Stimulated activated CD8-positive, alpha-beta memory T cell treated with anti-CD3 and anti-CD28 coated beads, Interleukin-15, amount 100 ng/mL, for 24 hours (primary cell): ENCODE measurements at regions not wholly inside any gene's neighbourhood (a gene's known extent, or its start where the extent isn't known, plus 50 kb on each side); places are given as distances from the start of the nearest gene placed in this dataset.
A peak's percentile ranks its signal among the peaks of the same experiment; 100 is the strongest.

Experiments
- DNase-seq: peaks from one replicate; pipeline ENCODE4 v3.0.0-alpha.2; 2020; ENCODE audit warnings: low read depth

DNA sequence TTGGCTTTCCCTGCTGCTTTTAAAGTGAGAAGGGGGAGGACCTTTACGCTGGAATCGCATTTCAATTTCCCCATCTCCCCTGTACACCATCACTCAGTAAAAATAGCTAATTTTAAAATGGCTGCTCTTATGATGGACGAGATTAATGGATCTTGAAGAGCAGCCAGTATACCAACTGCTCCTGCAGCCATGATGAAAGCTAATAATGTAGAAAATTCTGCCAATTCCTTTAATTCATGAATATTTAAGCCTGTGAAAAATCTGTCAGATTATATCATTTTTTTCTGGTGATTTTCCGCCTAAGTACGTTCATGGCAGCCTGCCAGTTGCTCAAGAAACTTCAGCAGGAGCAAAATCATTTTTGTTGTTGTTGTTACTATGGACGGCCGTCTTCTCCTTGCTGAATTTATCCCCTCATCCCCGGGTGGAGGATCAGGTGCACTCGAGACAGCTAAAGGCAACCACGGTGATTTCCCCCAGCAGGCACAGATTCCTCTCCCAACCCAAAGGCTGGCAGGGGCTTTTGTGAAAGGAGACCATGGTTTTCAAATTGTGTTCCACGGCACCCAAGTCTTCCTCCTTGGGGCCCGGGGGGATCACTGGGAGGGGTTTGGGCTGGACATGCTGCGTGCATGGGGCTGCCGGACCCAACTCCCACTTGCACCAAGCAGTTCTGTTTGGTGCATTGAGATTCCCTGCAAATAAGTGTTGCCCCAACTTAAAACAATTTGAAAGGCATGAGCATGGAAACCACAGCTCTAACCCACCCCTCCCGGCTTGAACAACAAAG, 289.6 kb downstream of the UACA start:
- DNase-seq: no peak

DNA sequence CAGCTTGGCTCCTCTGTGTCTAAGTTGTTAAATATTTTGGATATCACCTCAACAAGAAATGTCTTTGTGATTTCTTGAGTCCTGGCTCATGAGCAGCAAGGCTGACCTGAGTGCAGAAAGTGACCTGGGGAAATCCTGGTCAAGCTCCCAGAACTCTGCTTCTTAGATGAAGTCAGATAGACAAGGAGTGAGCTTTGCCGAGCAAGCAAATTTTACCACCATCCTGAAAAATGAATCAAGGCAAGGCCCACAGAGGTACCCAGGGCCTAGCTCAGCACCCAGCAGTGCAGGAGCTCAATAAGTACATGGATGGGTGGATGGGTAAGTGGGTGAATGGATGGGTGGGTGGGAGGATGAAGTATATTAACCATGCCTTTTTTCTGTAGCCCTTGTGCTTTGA, 291.8 kb downstream of the UACA start:
- DNase-seq: no peak

DNA sequence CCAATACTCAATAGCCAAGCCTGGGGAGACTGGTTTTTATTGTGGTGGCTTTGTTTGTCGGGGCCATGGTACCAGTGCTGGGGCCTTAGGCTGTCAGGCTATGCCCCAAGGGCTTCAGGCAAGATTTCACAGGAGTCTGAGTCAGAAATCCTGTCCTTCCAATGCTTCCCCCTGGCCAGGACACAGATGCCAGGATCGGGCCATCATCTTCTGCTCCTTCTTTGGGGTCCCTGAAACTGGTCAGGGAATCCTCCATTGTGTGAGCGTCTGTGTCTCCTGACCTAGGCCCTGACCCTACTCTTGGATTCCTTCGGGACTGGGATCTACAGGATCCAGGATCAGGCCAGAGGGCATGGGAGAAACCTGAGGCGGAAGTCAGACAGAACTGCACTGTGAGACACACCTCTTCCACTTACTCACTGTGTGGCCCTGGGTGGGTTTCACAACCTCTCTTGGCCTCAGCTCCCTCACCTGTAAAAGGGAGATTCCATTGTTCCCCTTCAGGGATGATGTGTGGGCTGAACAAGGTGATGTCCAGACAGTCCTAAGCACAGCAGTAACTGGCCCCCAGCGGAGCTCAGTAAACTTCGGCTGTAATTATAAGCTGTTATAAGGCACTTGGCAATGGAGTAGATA, 292.7 kb downstream of the UACA start:
- no peak for DNase-seq

DNA sequence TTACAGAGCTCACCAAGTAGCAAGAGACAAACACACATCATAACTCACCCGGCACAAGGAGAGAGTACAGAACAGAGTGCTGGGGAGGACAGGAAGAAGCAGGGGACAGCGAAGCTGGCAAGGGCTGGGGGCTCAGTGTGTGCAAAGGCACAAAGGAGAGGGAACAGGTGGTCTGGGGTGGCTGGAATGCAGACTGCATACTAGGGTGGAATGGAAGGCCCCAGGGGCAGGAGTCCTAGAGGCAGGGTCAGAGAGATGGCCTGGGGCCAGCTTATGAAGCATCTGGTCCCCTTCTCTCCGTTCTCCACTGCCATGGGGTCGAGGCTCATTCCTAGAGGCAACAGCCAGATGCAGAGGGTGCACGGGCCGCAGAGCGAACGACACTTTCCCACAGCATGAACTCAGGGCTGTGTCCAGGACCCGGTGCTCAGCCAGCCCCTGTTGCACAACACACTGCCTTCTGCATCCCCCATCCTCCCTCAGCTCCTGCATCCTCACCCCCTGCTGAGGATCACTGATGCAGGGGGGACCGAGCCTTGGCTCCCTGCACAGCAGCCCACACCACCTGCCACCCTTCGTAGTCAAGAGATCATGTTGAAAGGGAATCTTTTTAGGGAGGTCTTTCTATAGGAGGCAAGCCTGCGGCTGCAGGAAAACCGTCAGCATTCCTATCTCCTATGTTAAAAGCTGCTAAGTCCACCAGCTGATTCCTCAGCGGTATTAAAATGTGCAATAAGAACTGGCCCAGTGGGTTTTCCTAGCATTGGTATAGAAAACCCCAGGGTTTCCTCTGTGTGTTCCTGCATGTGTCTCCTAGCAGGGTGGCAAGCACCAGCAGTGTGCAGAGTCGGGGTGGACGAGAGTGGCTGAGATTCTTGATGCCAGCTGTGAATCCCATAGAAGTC, 293.5 kb downstream of the UACA start:
- DNase-seq: no peak

DNA sequence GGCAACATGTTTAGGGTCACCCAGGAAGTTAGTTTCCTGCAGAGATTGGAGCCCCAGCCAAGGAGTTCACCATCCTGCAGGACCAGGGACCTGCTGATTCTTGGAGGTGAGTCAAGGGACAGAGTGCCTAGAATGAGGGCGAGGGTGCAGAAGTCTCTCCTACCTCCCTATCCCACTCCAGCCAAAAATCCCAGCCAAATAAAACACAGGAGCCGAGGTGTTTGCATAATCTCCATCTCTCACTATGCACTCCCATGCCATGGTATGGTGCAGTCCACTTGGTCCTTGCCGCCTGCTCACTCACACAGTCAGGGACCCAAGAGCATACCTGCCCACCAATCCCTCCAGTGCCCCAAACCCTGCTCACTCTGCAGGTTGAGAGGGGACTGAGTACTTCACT, 294.2 kb downstream of the UACA start:
- DNase-seq: no peak

DNA sequence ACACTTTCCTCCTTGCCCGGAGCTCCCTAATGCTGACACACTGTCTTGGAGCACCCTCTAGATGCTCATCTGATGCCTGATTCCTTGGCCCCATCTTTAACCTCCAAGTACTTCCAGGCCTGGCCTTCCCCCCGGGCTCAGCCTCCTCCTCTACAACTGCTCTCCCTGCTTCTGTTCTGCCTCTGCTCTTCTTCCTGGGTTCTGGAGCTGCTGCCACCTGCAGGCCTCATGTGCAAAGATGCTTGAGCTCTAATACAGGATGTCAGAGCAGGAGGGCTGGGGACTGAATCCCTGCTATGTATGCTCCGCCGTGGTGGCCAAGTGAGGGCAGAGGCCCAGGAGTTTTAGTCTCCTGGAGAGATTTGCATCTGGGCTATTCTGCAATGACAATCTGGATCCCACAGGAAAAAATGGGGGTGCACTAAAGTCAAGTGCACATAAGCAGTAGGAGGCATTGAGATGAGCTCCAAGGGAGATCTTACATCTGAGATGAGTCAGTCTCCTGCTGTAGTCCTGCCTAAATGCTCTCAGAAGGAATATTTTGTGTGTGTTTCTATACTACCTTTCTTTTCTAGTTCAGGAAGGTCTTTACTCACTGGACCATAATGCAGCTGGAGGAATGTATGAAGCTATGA, 296.3 kb downstream of the UACA start:
- no peak for DNase-seq

DNA sequence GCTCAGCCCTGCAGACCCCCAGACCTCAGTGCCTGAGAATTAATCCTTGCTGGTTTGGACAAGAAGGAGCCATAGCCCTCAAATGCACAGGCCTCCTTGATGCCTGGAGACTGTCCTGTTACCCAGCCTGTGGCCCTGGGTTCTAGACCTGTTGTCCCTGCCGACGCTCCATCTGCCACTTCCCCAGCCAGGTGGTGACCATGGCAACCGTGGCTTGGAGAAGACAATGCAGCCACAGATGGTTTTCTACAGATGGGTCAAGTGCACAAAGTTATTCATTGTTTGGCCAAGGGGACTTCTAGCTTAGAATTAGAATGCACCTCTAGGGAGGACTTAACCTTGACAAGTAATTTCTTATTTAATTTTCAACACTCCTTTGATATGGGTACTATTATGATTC, 297.1 kb downstream of the UACA start:
- no peak for DNase-seq

DNA sequence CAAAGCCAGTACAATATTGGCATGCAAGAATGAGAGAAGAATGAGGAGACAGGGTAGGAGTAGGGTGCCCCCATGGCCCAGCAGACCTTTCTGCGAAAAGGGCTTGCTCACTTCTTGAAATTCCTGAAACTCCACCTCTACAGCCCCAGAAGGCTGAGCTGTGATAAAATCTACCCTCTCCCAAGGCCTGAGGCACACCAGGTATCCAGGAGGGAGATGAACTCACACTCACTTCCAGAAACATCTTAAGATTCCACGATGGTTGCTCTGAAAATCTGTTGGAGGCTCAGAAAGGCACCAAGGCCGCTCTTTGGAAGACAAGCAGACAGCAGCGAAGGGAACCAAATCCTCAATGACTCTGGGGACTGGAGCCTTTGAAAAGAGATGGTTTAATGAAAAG, 297.5 kb downstream of the UACA start:
- DNase-seq: no peak

DNA sequence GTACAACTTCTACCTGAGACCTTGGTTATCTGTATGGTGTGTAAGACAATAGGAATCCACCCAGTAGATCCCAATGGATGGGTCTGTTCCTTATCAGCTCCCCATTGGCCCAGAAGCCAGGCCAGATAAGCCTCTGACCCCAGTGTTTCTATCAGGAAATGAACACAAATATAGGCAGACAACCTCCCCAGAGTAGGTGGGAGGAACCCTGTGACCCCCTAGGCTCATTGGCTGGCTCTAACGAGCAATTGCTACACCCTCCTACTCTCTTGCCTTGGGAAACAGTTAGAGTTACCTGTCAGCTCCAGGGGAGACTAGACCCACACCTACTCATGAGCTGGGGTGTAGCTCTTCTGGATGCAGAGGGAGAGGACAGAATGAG, 299.9 kb downstream of the UACA start:
- no peak for DNase-seq

DNA sequence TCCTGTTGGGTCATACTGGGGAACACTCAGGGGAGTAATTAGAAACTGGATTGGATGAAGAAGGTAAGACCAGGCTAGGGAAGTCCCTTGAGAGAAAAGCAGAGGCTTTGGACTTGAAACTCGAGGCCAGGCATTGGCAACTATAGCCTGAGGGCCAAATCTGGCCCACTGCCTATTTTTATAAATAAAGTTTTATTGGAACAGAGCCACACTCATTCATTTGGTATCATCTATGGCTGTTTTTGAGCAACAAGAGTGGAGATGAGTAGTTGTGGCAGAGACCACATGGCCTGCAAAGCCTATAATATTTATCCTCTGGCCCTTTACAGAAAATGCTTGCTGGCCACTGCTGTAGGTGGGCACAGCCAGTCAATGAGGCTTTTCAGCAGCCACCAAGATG, 301.4 kb downstream of the UACA start:
- DNase-seq: no peak

DNA sequence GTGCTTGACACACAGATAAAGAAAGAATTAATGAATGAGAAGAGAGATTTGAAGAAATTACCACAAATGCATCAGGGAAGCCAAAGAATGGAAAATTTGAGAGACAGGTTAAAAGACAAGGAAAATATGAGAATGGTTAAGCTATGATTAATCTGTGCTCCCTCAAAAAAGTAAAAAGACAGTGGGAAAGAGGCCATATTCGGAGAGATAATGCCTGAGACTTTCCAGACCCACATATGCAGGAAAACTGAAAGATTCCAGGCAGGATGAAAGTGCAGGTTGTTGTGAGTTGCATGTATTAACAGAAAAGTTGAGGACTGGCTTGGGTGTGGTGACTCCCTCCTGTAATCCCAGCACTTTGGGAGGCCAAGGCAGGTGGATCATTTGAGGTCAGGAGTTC, 302.3 kb downstream of the UACA start:
- no peak for DNase-seq

DNA sequence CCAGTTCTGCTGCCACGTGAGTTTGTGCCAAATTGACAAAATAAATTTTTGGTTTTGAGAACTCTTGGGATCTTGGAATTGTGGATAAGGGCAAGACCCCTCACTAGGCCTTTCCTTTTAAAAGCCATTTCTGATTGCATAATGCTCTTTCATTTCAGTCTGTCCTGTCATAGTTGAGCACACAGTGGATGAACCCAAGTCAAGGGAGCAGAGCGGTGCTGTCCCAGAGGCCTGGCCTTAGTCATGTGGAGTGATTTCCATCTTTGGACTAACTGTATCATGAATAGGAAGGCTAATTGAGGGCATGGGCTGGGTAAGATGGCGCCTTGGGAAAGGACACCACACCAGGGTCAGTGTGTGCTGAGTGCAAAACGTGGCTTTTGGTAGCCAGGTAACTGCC, 304.0 kb downstream of the UACA start:
- no peak for DNase-seq

DNA sequence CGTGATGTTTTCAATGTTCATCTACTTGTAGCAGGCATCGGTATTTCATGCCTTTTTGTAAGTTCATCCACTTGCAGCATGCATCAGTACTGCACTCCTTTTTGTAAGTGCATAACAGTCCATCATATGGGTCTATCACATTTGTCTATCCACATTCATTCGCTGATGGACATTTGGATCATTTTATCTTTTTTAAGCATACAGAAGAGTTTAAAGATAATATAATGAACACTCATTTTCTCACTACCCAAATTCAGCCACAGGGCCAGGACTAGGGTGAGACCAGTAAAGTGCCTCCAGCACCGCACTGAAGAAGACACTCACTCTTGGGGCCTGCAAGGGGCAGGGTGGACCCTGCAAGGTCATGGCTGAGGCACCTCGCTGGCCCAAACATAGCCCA, 309.6 kb downstream of the UACA start:
- no peak for DNase-seq

DNA sequence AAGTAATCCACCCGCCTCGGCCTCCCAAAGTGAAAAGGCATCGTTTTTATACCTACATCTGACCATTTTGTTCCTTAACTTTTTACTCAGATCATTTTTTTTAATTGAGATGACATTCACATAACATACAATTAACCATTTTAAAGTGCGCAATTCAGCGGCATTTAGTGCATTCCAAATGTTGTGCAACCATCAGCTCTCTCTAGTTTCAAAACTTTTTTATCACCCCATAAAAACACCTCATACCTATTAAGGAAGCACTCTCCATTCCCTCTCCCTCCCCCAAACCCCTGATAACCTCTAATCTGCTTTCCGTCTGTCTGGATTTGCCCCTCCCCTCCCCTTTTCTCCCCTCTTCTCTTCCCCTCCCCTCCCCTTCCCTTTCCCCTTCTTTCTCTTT, 310.1 kb downstream of the UACA start:
- DNase-seq: no peak

DNA sequence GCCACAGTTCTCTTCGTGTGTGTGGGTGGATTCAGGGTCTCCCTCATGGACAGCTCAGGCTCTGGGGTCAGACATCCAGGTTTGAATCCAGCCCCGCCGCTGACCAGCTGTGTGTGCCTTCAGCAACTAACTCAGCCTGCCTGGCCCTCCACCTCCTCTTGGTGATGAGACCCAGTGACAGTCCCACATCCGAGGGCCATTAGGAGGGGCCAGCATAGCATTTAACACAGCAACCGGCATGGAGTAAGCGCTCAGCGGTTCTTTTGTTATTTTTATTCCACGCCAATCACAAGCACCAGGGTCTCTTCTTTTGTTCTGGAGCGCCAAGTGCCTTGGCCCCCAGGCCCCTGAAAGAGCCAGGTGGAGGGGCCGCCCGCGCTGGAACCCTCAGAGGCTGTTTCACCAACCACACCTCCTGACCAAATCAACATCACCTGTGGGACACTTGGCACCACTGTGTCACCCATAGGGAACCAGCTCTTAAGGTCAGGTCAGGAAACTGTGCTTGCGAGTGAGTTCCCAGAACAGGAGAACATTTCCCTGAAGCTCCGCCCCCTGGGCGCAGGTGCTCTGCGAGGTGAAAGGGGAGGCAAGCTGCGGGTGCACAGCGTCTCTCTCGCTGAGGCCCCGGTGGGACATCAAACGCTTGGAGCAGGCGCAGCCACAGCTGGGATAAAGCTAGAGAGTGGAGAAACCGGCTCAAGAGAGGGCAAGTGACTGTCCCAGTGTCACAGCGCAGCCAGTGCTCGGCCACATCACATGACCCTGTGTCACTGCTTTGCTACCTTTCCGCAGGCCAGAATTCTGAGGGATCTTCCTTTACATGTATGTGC, 311.3 kb downstream of the UACA start:
- no peak for DNase-seq

DNA sequence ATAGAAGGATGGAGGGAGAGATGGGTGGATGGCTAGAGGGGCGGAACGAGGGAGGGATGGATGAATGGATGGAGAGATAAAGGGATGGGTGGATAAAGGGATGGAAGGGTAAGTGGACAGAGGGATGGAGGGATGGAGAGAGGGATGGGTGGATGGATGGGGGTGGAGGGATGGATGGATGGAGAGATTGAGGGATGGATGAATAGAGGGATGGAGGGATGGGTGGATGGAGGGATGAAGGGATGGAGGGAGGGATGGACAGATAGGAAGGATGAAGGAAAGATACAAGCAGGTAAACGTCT, 313.3 kb downstream of the UACA start:
- no peak for DNase-seq

DNA sequence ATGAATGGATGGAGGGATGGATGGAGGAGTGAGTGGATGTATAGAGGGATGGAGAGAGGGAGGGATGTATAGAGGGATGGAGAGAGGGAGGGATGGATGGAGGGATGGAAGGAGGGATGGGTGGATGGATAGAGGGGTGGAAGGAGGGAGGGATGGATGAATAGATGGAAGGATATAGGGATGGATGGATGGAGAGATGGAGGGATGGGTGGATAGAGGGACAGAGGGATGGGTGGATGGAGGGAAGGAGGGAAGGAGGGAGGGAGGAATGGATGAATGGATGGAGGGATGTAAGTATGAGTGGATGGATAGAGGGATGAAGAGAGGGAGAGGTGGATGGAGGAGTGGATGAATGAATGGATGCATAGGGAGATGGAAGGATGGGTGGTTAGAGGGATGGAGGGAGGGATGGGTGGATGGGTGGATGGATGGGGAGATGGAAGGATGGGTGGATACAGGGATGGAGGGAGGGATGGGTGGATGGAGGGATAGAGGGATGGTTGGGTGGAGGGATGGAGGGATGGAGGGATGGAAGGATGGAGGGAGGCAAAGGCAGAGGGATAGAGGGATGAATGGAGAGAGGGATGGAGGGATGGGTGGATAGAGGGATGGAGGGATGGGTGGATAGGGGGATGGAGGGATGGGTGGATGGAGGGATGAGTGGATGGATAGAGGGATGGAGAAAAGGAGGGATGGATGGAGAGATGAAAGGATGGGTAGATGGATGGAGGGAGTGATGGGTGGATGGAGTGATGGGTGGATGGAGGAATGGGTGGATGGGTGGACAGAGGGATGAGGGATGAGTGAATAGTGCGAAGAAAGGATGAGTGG, 313.8 kb downstream of the UACA start:
- no peak for DNase-seq

DNA sequence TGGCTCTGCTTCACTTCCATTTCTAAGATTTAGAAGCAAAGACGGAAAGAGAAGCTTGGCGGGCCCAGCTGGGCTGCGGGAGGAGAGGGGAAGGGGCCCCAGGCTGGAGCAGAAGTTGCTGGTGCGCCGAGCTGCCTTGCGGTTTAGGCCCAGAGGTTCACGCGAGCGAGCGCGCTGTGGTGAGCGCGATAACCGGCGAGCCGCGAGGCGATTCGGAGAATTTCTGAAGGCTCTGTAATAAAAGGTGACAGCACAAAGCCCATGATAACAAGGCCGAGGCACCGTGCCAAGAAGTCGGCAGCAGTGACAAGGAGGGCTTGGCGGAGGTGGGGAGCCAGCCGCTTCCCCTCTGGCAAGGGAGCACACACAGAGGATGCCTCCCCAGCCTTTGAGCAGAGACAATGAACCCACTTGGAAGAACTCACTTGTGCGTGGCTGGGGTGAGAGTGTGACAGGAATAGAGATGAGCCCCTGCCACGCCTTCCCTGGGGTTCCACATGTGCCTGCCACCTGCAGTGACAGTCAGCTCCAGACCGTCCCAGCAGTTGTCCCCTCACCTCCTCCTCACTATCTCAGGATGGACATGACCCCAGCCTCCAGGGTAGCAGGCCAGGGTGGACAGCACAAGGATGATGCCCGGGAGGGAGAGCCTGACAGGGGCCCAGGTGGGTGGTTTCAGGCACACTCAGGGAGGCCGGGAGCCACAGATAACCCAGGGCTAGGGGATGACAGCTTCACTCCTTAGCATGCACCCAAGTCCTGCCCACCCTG, 315.2 kb downstream of the UACA start:
- DNase-seq: peak; percentile 6

DNA sequence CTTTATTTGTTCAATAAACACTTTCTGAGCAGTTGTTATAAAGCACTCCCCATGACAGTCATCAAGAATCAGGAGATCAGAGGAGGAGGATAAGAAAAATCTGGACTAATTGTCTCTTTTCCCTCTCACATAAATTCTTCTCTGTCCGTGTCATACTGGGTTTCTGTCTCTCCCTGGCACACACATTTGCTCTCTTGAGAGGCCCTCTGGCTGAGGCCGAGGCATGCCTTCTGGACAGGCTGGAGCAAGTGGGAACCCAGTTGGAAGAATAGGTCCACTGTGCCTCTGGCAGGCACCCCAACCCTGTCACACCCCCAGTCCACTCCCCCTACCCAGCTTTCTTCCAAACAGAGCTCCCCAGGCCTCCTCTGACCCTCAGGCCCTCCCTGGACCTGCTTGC, 315.8 kb downstream of the UACA start:
- no peak for DNase-seq

DNA sequence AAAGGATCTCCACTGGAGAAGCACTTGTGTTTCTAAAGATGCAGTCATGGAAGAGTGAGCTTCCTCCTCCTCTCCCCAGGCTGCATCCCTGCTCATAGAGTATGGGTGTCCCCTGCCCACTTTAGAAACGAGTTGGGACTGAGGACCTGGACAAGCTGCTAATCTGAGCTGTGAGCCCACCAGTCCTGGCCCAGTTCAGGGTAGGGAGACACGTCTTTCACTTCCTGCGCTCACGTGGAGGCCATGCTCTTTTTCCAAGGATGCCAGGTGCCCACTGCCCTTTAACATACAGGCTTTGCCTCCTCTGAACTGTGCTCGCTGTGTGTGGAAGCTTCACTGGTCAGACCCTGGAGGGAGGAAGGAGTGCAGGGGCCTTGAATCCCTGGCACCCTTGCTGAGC, 316.3 kb downstream of the UACA start:
- no peak for DNase-seq
